ENCODE measurements at regions not wholly inside any gene's neighbourhood (a gene's known extent, or its start where the extent isn't known, plus 50 kb on each side); places are given as distances from the start of the nearest gene placed in this dataset.
"Not testable (repeated sequence)": the region's sequence is repeated elsewhere in the genome, so short reads cannot be mapped to it uniquely, and the experiment has no call there.

DNA sequence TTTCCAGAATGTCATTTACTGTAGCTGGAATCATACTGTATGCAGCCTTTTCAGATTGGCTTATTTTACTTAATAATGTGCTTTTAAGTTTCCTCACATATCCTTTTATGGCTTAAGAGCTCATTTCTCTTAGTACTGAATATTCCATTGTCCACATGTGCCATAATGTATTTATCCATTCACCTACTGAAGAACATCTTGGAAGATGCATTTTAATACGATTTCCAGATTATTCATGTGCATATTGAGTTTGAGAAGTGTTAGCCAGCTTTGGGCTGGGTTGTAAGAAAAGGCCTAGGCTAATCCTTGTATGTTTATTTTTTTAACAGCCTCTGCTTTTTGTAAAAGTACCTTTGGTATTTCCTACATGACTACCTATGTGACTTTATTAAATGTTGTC, 109.3 kb upstream of the MDFIC start:
- no peak for DNase-seq

DNA sequence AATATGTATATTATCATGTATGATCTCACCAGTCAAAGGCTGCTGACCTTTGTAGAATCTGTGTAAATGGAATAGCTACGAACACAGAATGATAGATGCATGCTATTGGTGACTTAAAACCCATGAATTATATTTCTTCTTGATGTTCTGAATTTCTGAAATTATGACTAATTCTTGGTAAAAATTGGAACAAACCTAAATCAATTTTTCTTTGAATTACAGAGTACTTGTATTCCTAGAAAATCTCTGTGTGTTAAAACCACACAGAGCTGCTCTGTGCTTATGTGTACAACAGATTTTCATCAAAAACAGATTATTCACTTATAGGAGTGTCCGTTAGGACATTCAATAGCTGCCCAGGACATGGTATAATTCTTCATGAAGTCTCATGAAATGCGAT, 108.3 kb upstream of the MDFIC start:
- no peak for DNase-seq

DNA sequence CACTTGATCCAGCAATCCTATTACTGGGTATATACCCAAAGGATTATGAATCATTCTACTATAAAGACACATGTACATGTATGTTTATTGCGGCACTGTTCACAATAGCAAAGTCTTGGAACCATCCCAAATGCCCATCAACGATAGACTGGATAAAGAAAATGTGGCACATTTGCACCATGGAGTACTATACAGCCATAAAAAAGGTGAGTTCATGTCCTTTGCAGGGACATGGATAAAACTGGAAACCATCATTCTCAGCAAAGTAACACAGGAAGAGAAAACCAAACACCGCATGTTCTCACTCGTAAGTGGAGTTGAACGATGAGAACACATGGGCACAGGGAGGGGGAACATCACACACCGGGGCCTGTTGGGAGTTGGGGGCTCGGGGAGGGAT, 104.9 kb upstream of the MDFIC start:
- not testable (repeated sequence) for DNase-seq

DNA sequence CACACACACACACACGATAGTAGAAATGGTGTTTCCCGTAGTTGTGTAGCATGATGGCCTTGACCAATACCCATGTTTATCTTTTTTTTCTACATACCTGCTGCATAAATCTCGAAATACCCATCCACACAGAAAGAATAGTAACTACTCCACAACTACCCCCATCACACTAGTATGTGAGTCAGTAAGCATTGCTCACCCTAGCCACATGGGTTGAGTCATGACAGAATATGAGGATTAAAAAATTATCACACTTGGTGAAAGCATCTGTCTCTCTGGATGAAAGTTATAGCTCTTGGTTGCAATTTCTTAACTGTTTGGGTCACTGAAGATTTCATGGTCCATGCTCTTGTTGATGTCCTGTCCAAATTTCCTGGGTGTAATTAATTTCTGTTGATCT, 103.4 kb upstream of the MDFIC start:
- DNase-seq: no peak

DNA sequence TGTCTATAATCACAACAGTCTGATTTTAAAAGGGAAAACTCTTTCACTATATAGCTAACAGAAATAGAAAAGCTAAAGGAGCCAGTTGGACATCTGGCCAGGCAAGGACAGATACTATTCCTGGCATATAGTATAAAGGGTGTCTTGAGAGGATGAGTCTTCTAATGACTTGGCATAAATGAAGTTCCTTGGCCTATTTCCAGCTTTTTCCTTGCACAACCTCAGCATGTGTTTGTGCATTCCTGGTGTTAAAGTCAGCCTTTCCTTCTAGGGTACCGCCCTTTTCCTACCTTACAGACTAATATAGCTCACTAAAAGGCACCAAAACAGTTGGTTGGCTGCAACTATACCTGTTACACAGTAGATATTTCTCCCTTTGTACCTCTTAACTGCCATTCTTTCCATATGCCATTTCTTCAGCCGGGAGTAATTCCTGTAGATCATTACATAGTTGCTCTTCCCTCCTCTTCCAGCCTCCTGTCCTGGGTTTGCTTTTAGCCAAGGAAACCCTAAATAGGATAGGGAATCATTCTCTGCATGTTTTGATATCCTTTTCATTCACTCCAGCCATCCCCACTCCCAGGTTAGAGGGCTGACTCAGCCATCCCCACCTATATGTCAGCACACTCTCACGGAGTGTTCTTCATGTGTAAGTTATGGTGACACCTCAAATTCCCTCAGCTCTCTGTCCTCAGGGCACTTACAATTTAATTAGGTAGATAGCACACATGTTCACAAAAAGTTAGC, 102.1 kb upstream of the MDFIC start:
- peak; percentile 72 for DNase-seq

DNA sequence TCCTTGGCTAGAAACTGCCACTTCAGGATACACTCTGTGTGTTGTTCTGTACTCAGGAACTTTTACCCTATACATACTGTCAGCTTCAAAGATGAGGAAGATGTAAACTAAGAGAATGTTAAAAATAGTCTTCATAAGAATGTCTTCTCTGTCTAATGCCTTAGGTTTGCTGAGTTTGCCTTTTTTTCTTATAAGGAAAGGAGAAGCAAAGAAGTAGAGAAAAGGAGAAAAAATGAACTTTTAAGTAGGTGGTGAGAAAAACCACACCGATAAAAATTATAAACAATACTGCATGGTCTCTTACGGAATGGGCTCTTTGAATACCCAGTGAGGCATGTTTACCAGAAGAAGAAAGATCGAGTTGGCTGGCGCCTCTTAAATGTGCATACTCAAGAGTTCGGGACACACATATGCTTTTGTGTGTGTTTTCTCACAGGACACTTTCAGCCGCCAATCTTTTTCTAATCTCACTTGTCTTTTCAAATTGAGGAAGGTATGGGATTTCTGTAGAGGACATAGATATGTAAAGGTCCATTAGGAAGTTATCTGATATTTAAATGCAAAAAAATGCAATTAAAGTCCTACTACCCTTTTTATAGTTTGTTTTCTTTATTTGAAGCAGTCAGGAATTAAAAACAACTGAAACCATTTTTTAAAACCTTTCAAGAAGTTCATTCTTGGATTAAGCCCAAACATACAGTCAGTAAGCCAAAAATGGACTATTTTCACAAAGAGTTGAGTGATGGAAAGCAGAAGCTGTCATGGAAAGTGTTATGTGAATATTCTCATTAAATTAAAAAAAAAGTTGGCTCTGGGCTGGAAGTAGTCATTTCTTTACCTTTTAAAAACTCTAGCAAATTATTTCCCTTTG, 100.6 kb upstream of the MDFIC start:
- no peak for DNase-seq

DNA sequence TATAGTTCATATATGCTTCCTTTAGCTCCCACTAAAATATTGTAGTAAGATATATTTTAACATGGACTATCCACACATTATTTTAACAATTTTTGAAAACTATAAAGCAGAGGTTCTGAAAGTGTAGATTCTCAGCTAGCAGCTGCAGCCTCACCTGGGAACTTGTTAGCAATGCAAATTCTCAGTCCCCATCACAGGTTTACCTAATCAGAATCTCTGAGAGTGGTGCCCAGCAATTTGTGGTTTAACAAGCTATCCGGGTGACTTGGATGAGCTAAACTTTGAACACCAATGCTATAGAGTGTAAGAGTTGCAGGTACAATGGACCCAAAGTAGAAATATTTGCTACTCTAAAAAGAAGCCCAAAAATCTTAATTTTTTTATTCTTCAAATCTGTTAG, 99.8 kb upstream of the MDFIC start:
- DNase-seq: no peak

DNA sequence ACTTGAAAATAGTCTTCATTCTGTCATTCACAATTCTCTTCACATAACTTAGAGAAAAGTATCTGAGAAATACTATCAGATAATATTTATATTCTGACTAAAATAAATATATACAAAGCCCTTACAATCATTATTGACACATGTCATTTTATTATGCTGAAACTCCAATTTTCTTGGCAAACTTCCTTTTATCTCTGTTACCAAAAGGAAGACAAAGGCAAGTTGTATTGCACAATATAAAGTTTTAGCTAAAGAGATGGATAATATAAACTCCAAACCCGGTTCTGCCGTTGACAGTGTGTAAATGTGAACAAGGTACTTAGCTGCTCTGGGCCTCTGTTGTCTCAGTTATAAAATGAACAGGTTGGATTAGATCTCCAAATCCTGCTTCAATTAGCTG, 99.0 kb upstream of the MDFIC start:
- no peak for DNase-seq

DNA sequence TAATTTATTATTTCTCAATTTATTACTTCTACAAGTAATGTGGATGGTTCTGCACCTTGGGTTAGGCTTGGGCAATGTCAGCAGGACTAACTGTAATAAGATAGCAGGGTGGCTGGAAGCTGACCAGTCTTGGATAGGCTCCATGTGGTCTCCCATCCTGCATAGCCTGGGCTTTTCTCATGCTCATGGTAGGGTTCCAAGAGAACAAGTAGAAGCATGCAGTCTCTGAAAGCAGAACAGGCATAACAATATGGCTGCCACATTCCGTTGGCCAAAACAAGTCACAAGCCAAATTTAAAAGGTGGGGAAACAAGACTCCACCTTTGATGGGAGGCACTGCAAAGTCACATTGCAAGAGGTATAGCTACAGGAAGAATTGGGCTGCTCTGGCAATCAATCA, 98.6 kb upstream of the MDFIC start:
- no peak for DNase-seq

DNA sequence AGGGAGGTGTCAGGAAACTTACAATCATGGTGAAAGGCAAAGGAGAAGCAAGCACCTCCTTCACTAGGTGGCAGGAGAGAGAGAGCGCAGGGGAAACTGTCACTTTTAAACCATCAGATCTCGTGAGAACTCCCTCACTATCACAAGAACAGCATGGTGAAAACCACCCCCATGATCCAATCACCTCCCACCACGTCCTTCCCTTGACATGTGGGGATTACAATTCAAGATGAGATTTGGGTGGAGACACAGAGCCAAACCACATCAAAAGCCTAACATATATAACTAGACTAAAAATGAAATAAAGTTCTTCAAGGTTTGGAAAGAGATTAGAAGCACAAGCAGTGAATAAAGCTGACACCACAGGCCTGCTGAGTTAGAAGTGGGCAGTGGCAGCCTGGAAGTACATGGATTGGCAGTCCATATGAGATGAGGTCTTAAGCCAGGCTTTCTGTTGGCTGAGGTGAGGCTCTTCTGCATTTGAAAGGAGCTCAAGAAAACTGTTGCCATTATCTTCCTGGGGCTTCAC, 96.4 kb upstream of the MDFIC start:
- no peak for DNase-seq

DNA sequence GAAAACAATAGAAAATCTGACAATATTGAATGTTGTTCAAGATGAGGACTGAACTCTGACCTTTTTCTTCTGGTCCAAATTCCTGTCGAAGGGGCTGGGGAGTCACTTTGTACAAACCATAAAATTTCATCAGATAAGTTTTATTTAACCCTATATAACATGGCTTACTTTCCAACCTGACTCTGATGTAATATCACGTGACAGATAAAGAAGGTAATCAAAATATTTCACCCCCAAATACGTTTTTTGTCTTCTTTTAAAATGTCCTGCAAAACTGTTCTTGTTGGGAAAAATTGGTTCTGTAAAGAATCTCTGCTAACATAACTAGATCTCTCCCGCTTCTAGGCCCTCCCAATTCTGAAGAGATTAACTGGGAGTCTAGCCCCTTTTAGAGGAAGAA, 90.9 kb upstream of the MDFIC start:
- no peak for DNase-seq

DNA sequence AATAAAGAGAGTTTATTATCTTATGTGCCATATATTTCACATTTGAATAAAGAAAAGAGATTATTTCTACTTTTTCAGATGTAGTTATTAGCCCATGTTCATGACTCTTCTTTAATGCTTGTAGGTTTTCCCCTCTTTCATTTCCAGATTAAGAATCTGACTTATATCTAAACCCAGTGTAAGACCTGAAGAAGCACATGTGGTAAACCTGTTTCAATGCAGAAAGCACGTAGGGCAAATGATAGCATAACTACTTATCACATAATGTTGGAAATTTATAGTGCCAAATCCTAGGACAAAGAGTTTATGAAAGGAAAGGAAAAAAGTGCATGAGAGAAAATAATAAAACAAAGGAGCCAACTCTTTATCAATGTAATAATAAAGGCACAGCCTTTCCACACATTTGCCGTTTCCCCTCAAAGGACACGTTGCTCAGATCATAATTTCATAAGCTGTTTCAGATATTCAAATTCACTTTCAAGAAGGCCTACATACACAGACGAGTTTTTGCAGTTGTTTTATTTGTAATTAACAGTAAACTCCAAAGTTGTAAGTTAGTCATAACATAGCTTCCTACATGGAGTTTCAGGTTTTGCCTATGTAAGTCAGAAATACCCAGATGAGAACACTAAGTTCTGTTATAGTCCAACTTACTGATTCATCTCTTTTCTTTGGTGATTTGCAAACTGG, 88.8 kb upstream of the MDFIC start:
- no peak for DNase-seq

DNA sequence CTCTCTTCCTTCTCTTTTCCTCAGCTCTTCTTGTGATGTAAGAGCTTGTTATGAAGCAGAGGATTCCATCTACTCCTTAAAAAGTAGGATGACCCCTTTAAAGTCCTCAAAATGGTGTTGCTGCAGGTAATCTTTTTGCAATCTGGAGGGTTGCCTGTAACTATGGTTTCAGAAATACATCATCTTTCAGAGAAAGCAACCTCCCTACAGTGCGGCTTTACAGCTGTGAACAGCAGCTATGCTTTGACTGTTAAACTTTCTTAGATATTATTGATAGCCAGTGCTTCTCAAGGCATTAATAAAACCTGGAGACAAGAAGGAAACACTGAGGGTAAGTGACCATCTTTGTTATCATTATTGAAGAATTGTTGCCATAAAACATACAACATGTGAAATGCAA, 86.6 kb upstream of the MDFIC start:
- no peak for DNase-seq

DNA sequence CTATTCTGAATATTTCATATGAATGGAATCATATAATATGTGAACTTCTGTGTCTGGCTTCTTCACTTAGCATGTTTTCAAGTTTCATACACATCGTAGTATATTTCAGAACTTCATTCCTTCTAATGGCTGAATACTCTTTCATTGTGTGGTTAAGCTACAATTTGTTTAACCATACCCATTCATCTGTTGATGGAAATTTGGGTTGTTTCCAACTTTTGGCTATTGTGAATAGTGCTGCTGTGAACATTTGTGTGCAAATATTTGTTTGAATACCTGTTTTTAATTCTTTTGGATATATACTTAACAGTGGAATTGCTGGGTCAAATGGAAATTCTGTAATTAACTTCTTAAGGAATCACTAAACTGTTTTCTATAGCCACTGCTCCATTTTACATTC, 86.0 kb upstream of the MDFIC start:
- DNase-seq: no peak

DNA sequence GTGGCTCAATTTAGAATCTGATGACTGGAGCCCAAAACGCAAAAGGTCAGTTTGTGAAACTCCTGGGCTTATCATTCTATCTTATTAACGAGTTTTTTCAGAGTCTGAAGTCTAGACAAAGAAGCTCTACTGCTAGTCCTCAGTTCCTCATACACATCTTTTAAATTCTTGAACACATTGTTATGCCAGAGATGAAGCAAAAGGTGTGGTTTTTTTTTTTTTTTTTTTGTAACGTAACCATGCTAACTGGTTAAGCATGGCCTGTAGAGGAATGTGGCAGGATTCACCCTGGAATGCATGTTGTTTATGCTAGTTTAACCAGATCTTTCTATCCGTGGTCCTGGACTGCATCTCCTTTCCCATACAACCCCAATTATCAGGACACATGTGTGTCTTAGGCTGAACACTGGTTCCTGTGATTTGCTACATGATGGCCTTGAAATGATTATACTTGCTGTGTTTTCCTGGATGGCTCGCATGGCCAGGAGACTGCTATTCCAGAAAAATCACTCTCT, 79.3 kb upstream of the MDFIC start:
- DNase-seq: no peak

DNA sequence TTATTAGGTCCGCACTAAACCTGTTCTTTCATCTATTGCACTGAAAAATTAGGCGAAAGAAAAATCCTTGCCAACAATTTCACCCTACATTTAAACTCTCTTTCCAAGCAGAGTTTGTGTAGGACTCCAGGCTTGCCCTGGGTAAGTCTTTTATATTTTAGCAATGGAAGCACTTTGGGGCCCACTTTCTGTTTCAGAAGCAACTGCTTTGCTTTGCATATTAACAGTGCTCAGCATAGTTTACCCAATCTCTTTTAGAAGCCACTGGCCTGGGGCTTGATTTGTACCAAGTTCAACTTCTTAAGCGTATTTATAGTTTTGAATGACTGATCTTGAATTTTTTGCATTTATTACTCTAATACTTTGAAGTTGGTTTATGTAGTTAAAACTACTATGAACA, 78.8 kb upstream of the MDFIC start:
- no peak for DNase-seq

DNA sequence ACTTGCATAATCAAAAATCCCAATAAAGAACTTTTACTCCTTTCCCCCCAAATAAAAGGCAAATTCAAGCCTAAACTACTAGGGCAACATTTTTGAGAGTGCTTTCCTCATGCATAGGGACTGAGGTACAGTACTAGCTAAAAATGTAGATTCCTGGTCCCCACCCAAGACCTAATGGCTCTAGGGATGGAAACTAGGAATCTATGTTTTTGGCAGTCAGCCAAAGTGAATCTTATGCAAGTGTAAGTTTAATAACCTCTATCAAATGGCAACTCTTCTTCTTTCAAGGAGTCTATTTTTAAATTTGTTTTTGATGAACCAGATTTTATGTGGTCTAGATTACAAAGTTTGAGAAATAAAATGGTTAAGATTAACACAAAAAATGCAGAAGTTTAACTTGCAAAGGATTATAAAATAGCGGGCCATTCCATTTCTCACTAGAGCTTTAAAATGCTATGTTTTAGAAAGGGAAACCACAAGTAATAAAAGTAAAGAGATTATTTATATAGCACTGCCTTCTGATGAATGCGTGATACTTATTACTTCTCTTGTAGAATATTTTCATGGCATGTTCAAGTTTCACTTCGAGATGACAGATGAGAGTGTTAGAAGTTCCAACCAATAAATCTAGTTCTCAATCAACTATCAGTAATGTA, 70.4 kb upstream of the MDFIC start:
- no peak for DNase-seq

DNA sequence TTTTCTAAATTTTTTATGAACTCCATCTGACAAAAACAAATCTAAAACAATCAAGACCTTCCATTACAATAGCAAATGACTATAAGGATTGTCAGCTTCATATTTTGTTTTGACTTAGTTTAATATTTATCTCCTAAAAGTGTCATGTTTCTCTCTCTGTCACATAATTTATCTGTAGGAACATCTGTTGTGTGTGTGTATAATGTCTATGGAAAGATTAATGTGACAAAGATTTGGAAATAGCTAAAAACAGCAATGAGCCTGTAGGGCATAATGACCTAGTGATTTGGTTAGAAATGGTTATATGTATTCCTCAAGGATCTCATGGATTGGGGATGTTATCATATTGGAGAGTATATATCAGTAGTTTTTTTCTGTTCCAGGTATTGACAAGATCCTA, 69.6 kb upstream of the MDFIC start:
- no peak for DNase-seq

DNA sequence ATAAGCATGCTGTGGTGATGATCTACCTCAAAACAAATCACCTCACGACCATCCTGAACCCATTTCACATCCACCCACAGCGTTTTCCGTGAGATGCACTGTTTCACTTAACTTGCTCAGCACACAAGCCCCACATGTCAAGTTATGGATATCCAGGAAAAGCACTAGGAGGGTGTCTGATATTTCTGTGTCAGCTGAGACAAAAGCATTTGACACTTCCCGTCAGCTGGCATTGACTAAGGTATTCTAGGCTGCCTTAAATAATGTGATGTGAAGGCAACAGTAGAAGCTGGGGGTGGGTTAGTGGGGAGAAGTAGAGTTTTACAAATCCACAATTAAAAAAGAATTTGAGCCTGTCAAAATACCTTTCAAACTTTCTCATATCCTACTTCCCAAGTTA, 68.7 kb upstream of the MDFIC start:
- DNase-seq: no peak

DNA sequence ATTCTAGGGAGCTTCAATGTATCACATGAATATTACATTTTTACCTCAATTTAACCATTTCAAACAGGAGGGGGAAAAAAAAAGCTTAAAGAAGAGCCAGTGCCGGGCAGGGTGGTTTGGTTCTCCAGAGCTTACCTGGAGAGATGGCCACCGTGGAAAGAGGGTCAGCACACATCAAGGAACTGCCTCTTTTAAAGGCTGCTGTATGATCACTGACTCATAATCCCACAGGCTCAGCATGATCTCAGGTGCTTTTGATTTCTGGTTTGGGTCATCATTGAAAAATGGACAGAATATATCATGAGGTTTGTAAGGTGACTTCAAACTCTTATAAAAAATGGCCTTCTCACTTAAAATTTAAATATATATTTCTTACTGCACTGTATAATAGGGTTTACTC, 67.5 kb upstream of the MDFIC start:
- DNase-seq: no peak

DNA sequence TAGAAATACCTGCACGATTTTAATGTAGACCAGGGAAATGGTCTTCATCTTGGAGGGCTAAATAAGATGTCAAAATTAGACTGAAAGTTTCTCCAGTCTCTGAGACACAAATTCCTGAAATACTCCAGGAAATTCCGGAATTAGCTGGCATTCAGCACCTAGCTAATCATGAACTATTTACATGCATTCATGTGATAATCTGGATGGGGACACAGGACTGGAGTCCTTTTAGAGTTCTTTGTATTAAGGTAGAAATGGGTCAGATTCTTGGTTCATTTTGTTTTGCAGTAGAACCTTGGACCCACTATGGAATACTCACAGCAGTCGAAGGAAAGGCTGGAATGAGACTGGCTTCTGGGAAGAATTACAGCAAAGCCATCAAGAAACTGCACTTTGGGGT, 65.3 kb upstream of the MDFIC start:
- DNase-seq: no peak

DNA sequence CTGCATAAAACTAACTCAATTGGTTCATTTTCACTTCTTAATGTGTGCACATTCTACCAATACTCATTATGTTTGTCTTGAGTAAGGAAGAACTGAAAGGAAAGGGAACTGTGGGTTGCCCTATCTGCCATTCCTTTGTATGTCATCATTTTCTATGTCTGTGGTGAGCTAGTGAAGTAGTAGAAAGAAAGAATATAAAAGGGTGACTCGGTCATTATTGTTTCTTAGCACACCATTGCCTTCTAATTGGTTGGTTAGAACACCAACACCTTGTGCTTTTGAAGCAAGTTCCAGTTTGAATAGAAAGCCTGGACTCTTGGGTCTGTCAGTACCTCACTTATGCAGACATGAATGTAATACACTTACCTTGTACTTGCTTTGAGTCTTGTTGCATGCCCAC, 64.3 kb upstream of the MDFIC start:
- DNase-seq: no peak

DNA sequence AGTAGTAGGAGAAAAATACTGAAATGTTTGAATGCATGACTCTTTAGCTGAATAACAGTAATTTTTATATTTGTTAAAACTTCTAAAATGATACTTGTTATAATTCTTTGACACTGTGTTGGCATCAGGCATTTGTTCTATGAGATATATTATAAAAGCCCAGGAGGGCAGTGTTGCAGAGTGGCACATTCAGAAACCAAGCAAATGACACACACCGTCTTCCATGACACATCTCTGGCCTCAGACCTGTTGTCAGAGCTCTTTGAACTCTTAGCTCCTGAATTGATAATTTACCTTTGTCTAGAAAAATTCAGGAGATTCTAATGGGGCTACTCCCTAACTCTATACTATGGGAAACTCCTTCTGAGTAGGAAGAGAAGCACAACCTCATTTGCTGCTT, 62.4 kb upstream of the MDFIC start:
- no peak for DNase-seq

Data from DMS 273 treated with DMSO at 0.1 percent for 48 hours (cell line).